CD14-positive monocyte (primary cell): ENCODE measurements at regions not wholly inside any gene's neighbourhood (a gene's known extent, or its start where the extent isn't known, plus 50 kb on each side); places are given as distances from the start of the nearest gene placed in this dataset.

Experiments
- DNase-seq, 3 donors: peaks; one replicate each; pipeline ENCODE4 v3.0.0-alpha.2; 2011 to 2022
- H2AFZ ChIP-seq: 2 replicates; pipeline ENCODE4 v1.6.0; 2012; ENCODE audit warnings: mild to moderate bottlenecking, low read depth, low read length, inconsistent platforms; ENCODE audit not compliant: insufficient read depth, poor library complexity, severe bottlenecking
- H3K27ac ChIP-seq, 2 donors: 1 replicate in 1 of 2; 2 replicates in 1 of 2; pipeline ENCODE4 v1.5.1; 2012 to 2013; ENCODE audit warnings: low read length in 2 of 2, control low read depth in 1 of 2, inconsistent platforms in 1 of 2, low read depth in 1 of 2, mild to moderate bottlenecking in 1 of 2
- H3K27me3 ChIP-seq, 2 donors: one replicate each; pipeline versions ENCODE4 v1.6.0 to v1.6.1; 2011 to 2013; ENCODE audit warnings: low read length in 2 of 2; ENCODE audit not compliant: control insufficient read depth in 2 of 2, insufficient read depth in 2 of 2
- H3K36me3 ChIP-seq, 2 donors: replicated peaks in 1 of 2; 1 replicate in 1 of 2; 2 replicates in 1 of 2; pipeline versions ENCODE4 v1.5.1 to v1.6.1; 2012 to 2013; ENCODE audit warnings: low read length in 2 of 2, control low read depth in 1 of 2, inconsistent platforms in 1 of 2, mild to moderate bottlenecking in 1 of 2; ENCODE audit not compliant: insufficient read depth in 2 of 2, control insufficient read depth in 1 of 2
- H3K4me1 ChIP-seq, 2 donors: 1 replicate in 1 of 2; 2 replicates in 1 of 2; pipeline versions ENCODE4 v1.5.1 to v1.6.1; 2012 to 2013; ENCODE audit warnings: low read length in 2 of 2, control low read depth in 1 of 2, inconsistent platforms in 1 of 2, mild to moderate bottlenecking in 1 of 2, moderate library complexity in 1 of 2; ENCODE audit not compliant: insufficient read depth in 2 of 2, control insufficient read depth in 1 of 2
- H3K4me2 ChIP-seq: replicated peaks from 2 replicates; pipeline ENCODE3; 2012; ENCODE audit warnings: low read length, moderate library complexity, mild to moderate bottlenecking; ENCODE audit not compliant: poor library complexity, severe bottlenecking; ENCODE audit errors: extremely low read depth
- H3K4me3 ChIP-seq, 3 experiments: fragments of 200-600 bp in 1 of 3; sonication (generic) in 1 of 3; replicated peaks in 1 of 3; 1 replicate in 2 of 3; 2 replicates in 1 of 3; pipeline ENCODE4 v1.5.1; 2011 to 2013; ENCODE audit warnings: low read length in 3 of 3, mild to moderate bottlenecking in 3 of 3, control low read depth in 2 of 3, low read depth in 2 of 3, inconsistent platforms in 1 of 3, moderate library complexity in 1 of 3
- H3K79me2 ChIP-seq: 2 replicates; pipeline ENCODE4 v1.6.0; 2012; ENCODE audit warnings: mild to moderate bottlenecking, control low read depth, inconsistent platforms, low read length, moderate library complexity; ENCODE audit not compliant: insufficient read depth
- H3K9ac ChIP-seq: 2 replicates; pipeline ENCODE4 v1.6.0; 2017; ENCODE audit warnings: low read length, mild to moderate bottlenecking; ENCODE audit not compliant: insufficient read depth, poor library complexity, severe bottlenecking
- H3K9me3 ChIP-seq, 2 donors: replicated peaks in 1 of 2; 1 replicate in 1 of 2; 2 replicates in 1 of 2; pipeline versions ENCODE4 v1.5.1 to v1.6.1; 2012 to 2013; ENCODE audit warnings: low read length in 2 of 2, control low read depth in 1 of 2; ENCODE audit not compliant: control insufficient read depth in 1 of 2, insufficient read depth in 1 of 2
- H4K20me1 ChIP-seq: 2 replicates; pipeline ENCODE4 v1.6.0; 2012; ENCODE audit warnings: mild to moderate bottlenecking, low read length, control low read depth, moderate library complexity; ENCODE audit not compliant: insufficient read depth
- H3K27ac Mint-ChIP-seq, 7 donors: one replicate each; pipeline ENCODE4 v1.8.0; 2020; ENCODE audit warnings: mild to moderate bottlenecking in 7 of 7, mixed read lengths in 7 of 7, moderate library complexity in 6 of 7, inconsistent platforms in 2 of 7
- H3K27me3 Mint-ChIP-seq, 3 donors: one replicate each; pipeline ENCODE4 v1.8.0; 2021 to 2022; ENCODE audit warnings: low read depth in 3 of 3, mild to moderate bottlenecking in 3 of 3, mixed read lengths in 3 of 3, moderate library complexity in 3 of 3, inconsistent platforms in 1 of 3
- H3K36me3 Mint-ChIP-seq, 2 donors: one replicate each; pipeline ENCODE4 v1.8.0; 2020; ENCODE audit warnings: mixed read lengths in 2 of 2, inconsistent platforms in 1 of 2, mild to moderate bottlenecking in 1 of 2
- H3K4me1 Mint-ChIP-seq: one replicate; pipeline ENCODE4 v1.8.0; 2020; ENCODE audit warnings: mild to moderate bottlenecking, mixed read lengths
- H3K4me3 Mint-ChIP-seq, 2 donors: one replicate each; pipeline ENCODE4 v1.8.0; 2020; ENCODE audit warnings: mild to moderate bottlenecking in 2 of 2, mixed read lengths in 2 of 2, moderate library complexity in 1 of 2
- H3K9me3 Mint-ChIP-seq, 7 donors: one replicate each; pipeline ENCODE4 v1.8.0; 2020 to 2022; ENCODE audit warnings: mixed read lengths in 7 of 7, mild to moderate bottlenecking in 6 of 7, moderate library complexity in 6 of 7, inconsistent platforms in 2 of 7
- CTCF ChIP-seq: fragments of 200-600 bp; IDR thresholded peaks from one replicate; pipeline ENCODE4 v1.8.0; 2022; ENCODE audit warnings: antibody characterized with exemption, mild to moderate bottlenecking
- WGBS: methylation state at CpG from one replicate; pipeline ENCODE4 v1.1.5; 2013; ENCODE audit warnings: missing lambda C conversion rate; ENCODE audit not compliant: insufficient coverage; 5-methylcytosine and 5-hydroxymethylcytosine counted together
- intact Hi-C, 2 donors: fragments of 100-400 bp; cut with micrococcal nuclease; formaldehyde crosslinking; loops; one replicate each; pipeline versions ENCODE4 v1.15.0 to v1.15.1; 2023

GRCh38 chr5:171647904-171648260 is 137.7 kb upstream of the SMIM23 start:
- no peak for DNase-seq
- no peak overlapping the region for H2AFZ ChIP-seq
- 98% methylated on average over 3 of the region's 4 CpGs for WGBS

DNA sequence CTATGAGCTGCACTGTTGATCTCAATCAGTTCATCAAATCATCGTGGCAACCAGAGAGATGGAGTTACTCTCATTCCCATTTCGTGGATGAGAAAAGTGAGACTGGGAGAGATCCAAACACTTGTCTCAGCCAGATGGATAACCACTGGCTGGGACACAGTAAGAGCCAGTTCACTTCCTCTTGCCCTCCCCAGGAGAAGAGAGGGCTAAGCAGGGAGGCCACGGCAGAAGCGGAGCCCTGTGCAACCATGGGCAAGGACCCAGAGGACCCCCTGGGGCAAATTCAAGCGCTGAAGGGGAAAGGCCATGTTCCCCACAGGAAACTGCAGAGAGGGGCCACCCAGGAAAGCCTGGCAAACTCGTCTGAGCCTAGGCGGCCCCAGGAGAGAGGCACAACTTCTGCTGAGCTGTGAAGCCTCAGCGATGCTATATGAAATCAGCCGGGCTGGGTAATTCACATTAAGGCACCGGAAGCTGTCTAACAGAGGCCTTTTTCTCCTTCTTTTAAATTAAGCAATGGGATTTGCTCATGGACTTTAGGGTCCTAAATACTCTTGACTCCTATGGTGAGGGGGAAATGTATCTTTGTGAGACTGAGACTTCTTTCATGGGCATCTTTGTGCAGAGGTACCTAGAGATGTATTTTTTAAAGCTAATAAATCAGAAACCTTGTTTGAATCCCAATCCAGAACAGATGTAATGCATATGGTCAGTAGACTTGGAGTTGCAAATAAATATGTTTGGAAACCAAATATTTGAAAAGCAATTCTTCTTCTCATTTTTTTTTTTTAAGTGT is 137.1 kb upstream of the SMIM23 start:
- no peaks in the 10 kb centered on the region for H4K20me1 ChIP-seq
- no peaks in the 10 kb centered on the region for H3K27me3 ChIP-seq
- H3K4me1 ChIP-seq = peaks cover 5 to 10% of the 10 kb centered on the region in 2 donors
- Mint-ChIP-seq H3K4me1 (peaks cover 11% of the 10 kb centered on the region), H3K36me3 (no peaks in the 10 kb centered on the region), H3K9me3 (no peaks in the 10 kb centered on the region), H3K27me3 (peaks cover 0 to 6% (median 5%) of the 10 kb centered on the region in 3 donors), H3K4me3 (no peak overlapping the region), H3K27ac (no peak overlapping the region)
- H2AFZ ChIP-seq = no peak overlapping the region
- 66% methylated on average over 6 of the region's 10 CpGs for WGBS
- H3K9me3 ChIP-seq = no peaks in the 10 kb centered on the region
- H3K4me2 ChIP-seq = no peak overlapping the region
- H3K27ac ChIP-seq = no peak overlapping the region
- intact Hi-C loops = no loop called here
- no peaks in the 10 kb centered on the region for H3K36me3 ChIP-seq
- no peak for DNase-seq
- H3K4me3 ChIP-seq = no peak overlapping the region
- no peaks in the 10 kb centered on the region for H3K79me2 ChIP-seq
- no peak for TF ChIP-seq CTCF
- H3K9ac ChIP-seq = no peak overlapping the region

More at GRCh38 chr5:171647904-171648260, 137.7 kb upstream of the SMIM23 start:
- no peak overlapping the region for H3K27ac ChIP-seq
- peaks cover 5 to 10% of the 10 kb centered on the region in 2 donors for H3K4me1 ChIP-seq
- intact Hi-C loops = no loop called here
- no peaks in the 10 kb centered on the region for H3K27me3 ChIP-seq
- H3K36me3 Mint-ChIP-seq = no peaks in the 10 kb centered on the region
- H3K9ac ChIP-seq = no peak overlapping the region
- no peaks in the 10 kb centered on the region for H3K9me3 Mint-ChIP-seq
- H3K79me2 ChIP-seq = no peaks in the 10 kb centered on the region
- no peak overlapping the region for H3K4me2 ChIP-seq
- no peaks in the 10 kb centered on the region for H3K36me3 ChIP-seq
- H3K27me3 Mint-ChIP-seq = peaks cover 0 to 6% (median 5%) of the 10 kb centered on the region in 3 donors
- no peak overlapping the region for H3K27ac Mint-ChIP-seq
- no peaks in the 10 kb centered on the region for H4K20me1 ChIP-seq
- H3K4me3 ChIP-seq = no peak overlapping the region
- H3K9me3 ChIP-seq = no peaks in the 10 kb centered on the region
- TF ChIP-seq CTCF = no peak
- no peak overlapping the region for H3K4me3 Mint-ChIP-seq
- peaks cover 11% of the 10 kb centered on the region for H3K4me1 Mint-ChIP-seq
